Fibroblast of pulmonary artery (primary cell): ENCODE measurements at regions not wholly inside any gene's neighbourhood (a gene's known extent, or its start where the extent isn't known, plus 50 kb on each side); places are given as distances from the start of the nearest gene placed in this dataset.

ENCODE experiments used
- DNase-seq: peaks from one replicate; pipeline ENCODE4 v3.0.0-alpha.2; 2010; ENCODE audit warnings: low read depth
- H3K4me3 ChIP-seq: replicated peaks from 2 replicates; pipeline ENCODE4 v1.5.1; 2011; ENCODE audit warnings: low read depth, mild to moderate bottlenecking, control low read depth, low read length, moderate library complexity
- CTCF ChIP-seq: IDR thresholded peaks from 2 replicates; pipeline ENCODE4 v1.5.1; 2011; ENCODE audit warnings: mild to moderate bottlenecking, control low read depth, low read length, inconsistent platforms; ENCODE audit errors: missing control alignments

- no peak for DNase-seq
- H3K4me3 ChIP-seq = no peak overlapping the region
- no peak for TF ChIP-seq CTCF
Measured at GRCh38 chr6:10042280-10042679, 372.6 kb downstream of the TFAP2A start.

GRCh38 chr6:10033223-10033829 lies 381.5 kb downstream of the TFAP2A start:
- TF ChIP-seq CTCF = no peak
- no peak overlapping the region for H3K4me3 ChIP-seq
- DNase-seq = peak; percentile 1

GRCh38 chr6:10031617-10032016 lies 383.3 kb downstream of the TFAP2A start:
- DNase-seq = no peak
- H3K4me3 ChIP-seq = no peak overlapping the region
- no peak for TF ChIP-seq CTCF

- no peak for DNase-seq
- TF ChIP-seq CTCF = peak; percentile 22
Measured at GRCh38 chr6:10030942-10031537, 383.8 kb downstream of the TFAP2A start.

GRCh38 chr6:10028222-10028621 lies 386.7 kb downstream of the TFAP2A start:
- TF ChIP-seq CTCF = no peak
- H3K4me3 ChIP-seq = no peak overlapping the region
- no peak for DNase-seq

More at GRCh38 chr6:10030942-10031537, 383.8 kb downstream of the TFAP2A start:
- no peak overlapping the region for H3K4me3 ChIP-seq

GRCh38 chr6:10019851-10020250 lies 395.0 kb downstream of the TFAP2A start:
- TF ChIP-seq CTCF = no peak
- no peak overlapping the region for H3K4me3 ChIP-seq
- DNase-seq = no peak

GRCh38 chr6:10014557-10014956 lies 400.3 kb downstream of the TFAP2A start:
- no peak for DNase-seq
- no peak overlapping the region for H3K4me3 ChIP-seq
- no peak for TF ChIP-seq CTCF
